Activated T-helper 1 cell treated with anti-CD3 and anti-CD28 coated beads, Interleukin-12 subunit alpha, Interleukin-12 subunit beta, Interleukin-2, Interleukin-4 antibody, amounts not matched to agents 30 ng/mL and 10 ng/mL and 1 ng/mL, durations not matched to agents 14 hours and 24 hours and 36 hours (primary cell): ENCODE measurements at regions not wholly inside any gene's neighbourhood (a gene's known extent, or its start where the extent isn't known, plus 50 kb on each side); places are given as distances from the start of the nearest gene placed in this dataset.
A peak's percentile ranks its signal among the peaks of the same experiment; 100 is the strongest.
"Not testable (repeated sequence)": the region's sequence is repeated elsewhere in the genome, so short reads cannot be mapped to it uniquely, and the experiment has no call there.

Source experiments
- DNase-seq: peaks from one replicate; pipeline ENCODE4 v3.0.0; 2021; ENCODE audit warnings: low spot score
- H3K27ac Mint-ChIP-seq: one replicate; pipeline ENCODE4 v1.8.0; 2021; ENCODE audit warnings: mild to moderate bottlenecking, mixed read lengths
- H3K27me3 Mint-ChIP-seq: one replicate; pipeline ENCODE4 v1.8.0; 2022; ENCODE audit warnings: mild to moderate bottlenecking, moderate library complexity, mixed read lengths; ENCODE audit not compliant: insufficient read depth
- H3K36me3 Mint-ChIP-seq: one replicate; pipeline ENCODE4 v1.8.0; 2021; ENCODE audit warnings: low read depth, mixed read lengths
- H3K4me1 Mint-ChIP-seq: one replicate; pipeline ENCODE4 v1.8.0; 2021; ENCODE audit warnings: low read depth, mixed read lengths
- H3K4me3 Mint-ChIP-seq: one replicate; pipeline ENCODE4 v1.8.0; 2021; ENCODE audit warnings: mild to moderate bottlenecking, moderate library complexity, mixed read lengths
- H3K9me3 Mint-ChIP-seq: one replicate; pipeline ENCODE4 v1.8.0; 2021; ENCODE audit warnings: mixed read lengths
- intact Hi-C: fragments of 100-400 bp; cut with micrococcal nuclease; formaldehyde crosslinking; loops from one replicate; pipeline ENCODE4 v1.15.1; 2024

DNA sequence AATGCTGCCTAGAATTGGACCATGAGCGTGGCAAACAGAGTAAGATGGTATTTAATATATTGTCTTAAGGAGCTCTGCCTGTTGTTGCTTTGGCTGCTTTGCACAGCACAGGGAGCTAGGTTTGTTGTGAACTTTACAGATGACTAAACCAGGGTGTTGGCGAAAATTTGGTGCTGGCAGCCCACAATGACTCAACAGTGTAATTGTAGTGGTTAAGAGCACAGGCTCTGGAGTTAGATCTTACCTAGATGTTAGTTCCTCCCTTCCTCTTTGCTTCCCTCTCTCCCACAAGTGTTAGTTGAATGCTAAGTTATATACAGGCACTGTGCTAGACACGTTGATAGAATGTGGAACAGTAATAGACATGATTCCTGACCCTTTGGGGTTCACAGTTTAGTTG lies 128.9 kb upstream of the TRPC5 start:
- intact Hi-C loops, result no loop called here
- Mint-ChIP-seq H3K4me3 (no peak overlapping the region), H3K4me1 (peaks cover 8% of the 10 kb centered on the region), H3K27me3 (no peaks in the 10 kb centered on the region), H3K9me3 (no peaks in the 10 kb centered on the region), H3K27ac (no peak overlapping the region), H3K36me3 (no peaks in the 10 kb centered on the region)
- peak; percentile 1 for DNase-seq

DNA sequence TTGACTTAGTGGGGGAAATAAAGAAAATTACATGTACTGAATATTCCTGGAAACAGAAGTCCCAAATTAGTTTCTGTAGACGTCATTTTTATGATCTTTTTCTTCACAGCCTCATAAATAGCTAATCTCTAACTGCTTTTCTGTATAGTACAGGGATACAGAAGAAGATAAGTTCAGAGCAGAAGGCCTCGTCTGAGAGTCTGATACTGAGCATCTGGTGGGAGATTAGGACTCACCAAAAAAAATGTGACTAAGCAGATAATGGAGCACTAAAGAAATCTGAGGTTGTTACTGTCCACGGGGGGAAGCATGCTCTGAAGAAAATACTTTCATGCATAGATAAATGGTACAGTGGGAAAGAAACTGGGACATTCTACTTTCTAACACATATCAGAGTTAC lies 115.3 kb upstream of the TRPC5 start:
- intact Hi-C loops, result no loop called here
- H3K4me1 Mint-ChIP-seq, result no peaks in the 10 kb centered on the region
- H3K4me3 Mint-ChIP-seq, result no peak overlapping the region
- H3K27ac Mint-ChIP-seq, result no peak overlapping the region
- H3K27me3 Mint-ChIP-seq, result no peaks in the 10 kb centered on the region
- no peaks in the 10 kb centered on the region for H3K36me3 Mint-ChIP-seq
- H3K9me3 Mint-ChIP-seq, result no peaks in the 10 kb centered on the region
- DNase-seq, result no peak

DNA sequence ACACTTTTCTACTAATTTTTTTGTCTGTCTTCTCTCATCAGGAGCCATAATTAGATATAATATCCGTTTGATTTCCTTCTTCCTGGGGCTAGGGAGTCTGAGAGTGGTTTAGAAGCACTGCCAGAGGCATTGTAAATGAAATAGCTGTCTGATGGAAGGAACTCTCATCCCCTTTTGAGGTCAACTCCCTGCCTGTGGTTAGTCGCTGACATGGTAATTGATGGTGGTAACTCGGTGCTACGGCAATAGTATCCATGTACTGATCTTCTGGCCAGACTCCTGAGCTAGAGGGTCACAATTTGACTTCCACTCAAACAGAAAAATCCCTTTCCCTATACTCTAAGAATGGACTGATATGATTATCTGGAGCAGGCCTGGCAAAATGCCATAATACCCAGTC lies 108.1 kb upstream of the TRPC5 start:
- Mint-ChIP-seq H3K36me3 (no peaks in the 10 kb centered on the region), H3K4me1 (no peaks in the 10 kb centered on the region), H3K27me3 (no peaks in the 10 kb centered on the region), H3K27ac (no peak overlapping the region), H3K9me3 (no peaks in the 10 kb centered on the region), H3K4me3 (no peak overlapping the region)
- intact Hi-C loops, result no loop called here
- DNase-seq, result no peak

DNA sequence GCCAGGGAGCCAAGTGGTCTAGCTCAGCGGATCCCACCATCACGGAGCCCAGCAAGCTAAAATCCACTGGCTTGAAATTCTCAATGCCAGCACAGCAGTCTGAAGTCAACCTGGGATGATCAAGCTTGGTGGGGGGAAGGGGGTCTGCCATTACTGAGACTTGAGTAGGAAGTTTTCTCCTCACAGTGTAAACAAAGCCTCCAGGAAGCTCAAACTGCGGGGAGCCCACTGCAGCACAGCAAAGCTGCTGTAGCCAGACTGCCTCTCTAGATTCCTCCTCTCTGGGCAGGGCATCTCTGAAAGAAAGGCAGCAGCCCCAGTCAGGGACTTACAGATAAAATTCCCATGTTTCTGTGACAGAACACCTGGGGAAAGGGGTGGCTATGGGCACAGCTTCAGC lies 98.8 kb upstream of the TRPC5 start:
- H3K9me3 Mint-ChIP-seq, H3K27ac Mint-ChIP-seq, H3K4me3 Mint-ChIP-seq, intact Hi-C loops, H3K36me3 Mint-ChIP-seq, H3K27me3 Mint-ChIP-seq, H3K4me1 Mint-ChIP-seq, DNase-seq: not testable (repeated sequence)

DNA sequence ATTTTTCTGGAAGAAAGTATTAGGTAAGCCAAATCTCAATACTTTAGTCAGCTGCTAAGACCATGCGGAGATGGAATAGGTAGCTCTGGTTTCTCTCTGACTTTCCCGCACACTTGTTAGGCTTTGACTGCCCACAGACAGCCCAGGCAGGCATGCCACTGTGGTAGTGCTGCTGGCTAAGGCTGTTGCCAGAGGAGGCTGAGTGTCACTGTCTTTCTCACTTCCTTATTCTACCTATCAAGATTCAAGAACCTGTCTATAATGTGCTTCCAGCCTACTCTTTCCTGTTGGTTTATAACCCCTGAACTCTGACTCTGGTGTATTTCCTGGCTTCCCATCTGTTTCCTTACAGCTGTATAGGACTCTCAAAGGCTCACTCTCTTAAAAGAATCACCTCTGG lies 81.8 kb upstream of the TRPC5 start:
- no peaks in the 10 kb centered on the region for H3K27me3 Mint-ChIP-seq
- H3K4me1 Mint-ChIP-seq, result no peaks in the 10 kb centered on the region
- intact Hi-C loops, result no loop called here
- DNase-seq, result no peak
- H3K36me3 Mint-ChIP-seq, result no peaks in the 10 kb centered on the region
- no peak overlapping the region for H3K4me3 Mint-ChIP-seq
- H3K9me3 Mint-ChIP-seq, result no peaks in the 10 kb centered on the region
- H3K27ac Mint-ChIP-seq, result no peak overlapping the region

DNA sequence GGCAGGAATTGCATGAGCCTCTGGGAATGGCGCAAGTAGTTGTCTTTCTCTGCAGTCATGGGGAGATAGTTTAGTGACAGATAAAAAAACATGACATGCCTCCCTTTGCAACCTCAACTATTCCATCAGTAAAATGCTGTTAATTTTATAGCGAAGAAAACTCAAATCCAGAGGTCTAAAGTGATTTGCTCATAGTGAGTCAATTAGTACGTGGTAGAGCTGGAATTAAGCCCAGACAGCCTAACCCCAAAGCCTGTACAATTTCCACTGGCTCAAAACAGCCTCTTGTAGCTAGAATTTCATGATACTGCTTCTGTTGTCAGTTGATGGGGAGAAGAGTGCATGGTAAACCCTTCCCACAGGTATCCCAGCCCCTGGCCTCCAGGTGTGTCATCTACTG lies 81.3 kb upstream of the TRPC5 start:
- no peaks in the 10 kb centered on the region for H3K9me3 Mint-ChIP-seq
- no peak overlapping the region for H3K27ac Mint-ChIP-seq
- no peaks in the 10 kb centered on the region for H3K27me3 Mint-ChIP-seq
- DNase-seq, result no peak
- intact Hi-C loops, result no loop called here
- H3K36me3 Mint-ChIP-seq, result no peaks in the 10 kb centered on the region
- H3K4me3 Mint-ChIP-seq, result no peak overlapping the region
- H3K4me1 Mint-ChIP-seq, result no peaks in the 10 kb centered on the region

DNA sequence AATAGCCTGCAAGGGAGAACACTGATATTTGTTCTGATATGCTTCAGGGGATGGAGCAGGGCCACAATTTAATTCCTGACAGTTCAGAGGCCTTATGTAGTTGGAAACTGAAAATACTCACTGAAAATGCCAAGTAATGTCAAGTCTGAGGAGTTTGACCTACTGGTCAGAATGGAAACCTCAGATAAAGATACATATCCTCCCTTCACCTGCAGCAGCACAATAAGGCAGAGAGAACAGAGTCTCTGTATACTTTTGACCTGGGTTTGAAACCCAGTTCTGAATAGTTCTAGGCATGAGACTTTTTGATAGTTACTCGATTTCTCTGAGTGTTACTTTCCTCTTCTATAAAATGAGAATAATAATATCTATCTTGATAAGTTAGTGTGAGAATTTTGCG lies 65.8 kb upstream of the TRPC5 start:
- no peak overlapping the region for H3K27ac Mint-ChIP-seq
- H3K36me3 Mint-ChIP-seq, result no peaks in the 10 kb centered on the region
- no peak for DNase-seq
- intact Hi-C loops, result no loop called here
- no peak overlapping the region for H3K4me3 Mint-ChIP-seq
- H3K9me3 Mint-ChIP-seq, result no peaks in the 10 kb centered on the region
- no peaks in the 10 kb centered on the region for H3K4me1 Mint-ChIP-seq
- no peaks in the 10 kb centered on the region for H3K27me3 Mint-ChIP-seq

DNA sequence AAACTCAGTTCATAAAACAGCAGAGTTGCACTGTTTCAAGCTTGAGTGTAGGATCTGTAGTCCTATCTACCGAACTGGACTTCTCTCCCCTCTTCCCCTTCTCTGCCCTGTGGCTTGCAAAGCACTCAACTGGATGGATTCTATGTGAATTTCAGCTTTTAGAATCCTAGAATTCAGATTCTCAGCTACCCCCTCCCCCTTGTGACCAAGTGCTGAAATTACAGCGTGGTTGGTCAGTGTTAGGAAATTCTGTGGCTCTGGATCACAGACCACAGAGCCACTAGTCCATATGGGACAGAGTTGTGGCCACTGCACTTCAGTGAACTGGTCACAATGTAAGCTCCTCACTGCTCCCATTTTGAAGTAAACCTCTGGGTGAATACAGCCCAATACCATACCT lies 64.6 kb upstream of the TRPC5 start:
- Mint-ChIP-seq H3K4me1 (no peaks in the 10 kb centered on the region), H3K27ac (no peak overlapping the region), H3K4me3 (no peak overlapping the region), H3K27me3 (no peaks in the 10 kb centered on the region), H3K36me3 (no peaks in the 10 kb centered on the region), H3K9me3 (no peaks in the 10 kb centered on the region)
- intact Hi-C loops, result no loop called here
- DNase-seq, result no peak

DNA sequence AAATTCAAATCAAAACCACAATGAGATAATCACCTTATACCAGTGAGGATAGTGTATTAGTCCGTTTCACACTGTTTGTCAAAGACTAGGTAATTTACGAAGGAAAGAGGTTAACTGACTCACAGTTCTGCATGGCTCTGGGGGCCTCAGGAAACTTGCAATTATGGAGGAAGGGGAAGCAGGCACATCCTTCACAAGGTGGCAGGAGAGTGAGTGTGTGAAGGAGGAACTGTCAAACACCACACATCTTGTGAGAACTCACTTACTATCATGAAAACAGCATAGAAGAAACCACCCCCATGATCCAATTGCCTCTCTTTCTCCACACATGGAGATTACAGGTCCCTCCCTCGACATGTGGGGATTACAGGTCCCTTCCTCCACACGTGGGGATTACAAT lies 54.7 kb upstream of the TRPC5 start:
- H3K9me3 Mint-ChIP-seq, result no peaks in the 10 kb centered on the region
- H3K4me3 Mint-ChIP-seq, result no peak overlapping the region
- no peaks in the 10 kb centered on the region for H3K4me1 Mint-ChIP-seq
- no peak overlapping the region for H3K27ac Mint-ChIP-seq
- no peaks in the 10 kb centered on the region for H3K27me3 Mint-ChIP-seq
- no peaks in the 10 kb centered on the region for H3K36me3 Mint-ChIP-seq
- intact Hi-C loops, result no loop called here
- no peak for DNase-seq
